Erythroblast (primary cell): ENCODE measurements at regions not wholly inside any gene's neighbourhood (a gene's known extent, or its start where the extent isn't known, plus 50 kb on each side); places are given as distances from the start of the nearest gene placed in this dataset.

Experiments used
- GATA1 ChIP-seq: IDR thresholded peaks from 2 replicates; pipeline ENCODE4 v1.6.1; 2011; ENCODE audit warnings: low read depth, mild to moderate bottlenecking, control low read depth, low read length, moderate library complexity
- POLR2A ChIP-seq: IDR thresholded peaks from 2 replicates; pipeline ENCODE4 v1.6.1; 2011; ENCODE audit warnings: mild to moderate bottlenecking, low read length

DNA sequence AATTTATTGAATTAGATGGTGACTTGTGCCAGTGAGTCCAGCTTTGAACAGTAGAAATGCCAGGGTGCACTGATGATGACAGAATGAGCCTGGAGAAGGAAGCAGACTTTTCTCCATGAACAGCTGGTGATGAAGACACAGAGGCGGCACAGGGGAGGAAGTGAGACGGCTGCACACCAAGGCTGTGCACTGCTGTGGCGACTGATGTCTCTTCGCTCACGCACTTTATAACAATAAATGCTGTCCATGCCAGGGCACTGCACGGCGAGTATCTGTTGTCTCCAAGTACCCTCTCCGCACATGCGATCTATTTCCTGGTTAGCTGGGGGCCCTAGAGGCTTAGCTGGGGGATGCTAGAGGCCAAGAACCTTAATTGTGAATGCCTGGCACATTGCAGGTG lies 175.2 kb downstream of the TMEM200C start:
- TF ChIP-seq POLR2A (no peak), GATA1 (no peak)
